ENCODE measurements at regions not wholly inside any gene's neighbourhood (a gene's known extent, or its start where the extent isn't known, plus 50 kb on each side); places are given as distances from the start of the nearest gene placed in this dataset.

DNA sequence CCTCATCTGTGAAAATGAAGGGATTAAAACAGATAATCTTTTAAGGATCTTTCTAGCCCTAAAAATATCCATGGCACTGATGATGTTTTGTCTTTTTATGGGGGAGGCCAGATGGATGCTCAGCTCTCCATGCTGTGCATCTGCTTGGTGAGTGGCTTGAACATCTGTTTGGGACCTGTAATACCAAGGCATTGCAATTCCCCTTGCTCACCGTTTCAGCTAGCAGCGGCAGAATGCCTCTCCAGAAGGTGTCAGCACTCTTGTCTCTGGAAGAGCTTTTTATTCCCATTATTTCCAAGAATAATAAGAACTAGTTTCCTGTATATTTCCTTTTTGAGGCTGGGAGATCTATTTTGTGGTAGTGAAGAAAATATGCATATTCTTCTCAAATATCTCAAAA is 151.9 kb upstream of the ANK2 start:
- peaks cover 4% of the 10 kb centered on the region for H3K9me3 ChIP-seq (ENCODE audit: insufficient read depth, low read length)
- no peak for DNase-seq (ENCODE audit: low read depth, low spot score)
- no peaks in the 10 kb centered on the region for H3K36me3 ChIP-seq (ENCODE audit: insufficient read depth, insufficient read length, low read length)
- H3K27me3 ChIP-seq (ENCODE audit: insufficient read depth, insufficient read length), result no peaks in the 10 kb centered on the region
- TF ChIP-seq ZNF274 (IDR thresholded peaks at IDR 0.05; ENCODE audit: low read depth, low read length), result no peak
- TF ChIP-seq SUZ12 (IDR thresholded peaks at IDR 0.05; ENCODE audit: extremely low read depth, insufficient read depth, insufficient read length), result no peak
- TF ChIP-seq YY1 (IDR thresholded peaks at IDR 0.05; ENCODE audit: insufficient read depth, insufficient read length), result no peak
- no peaks in the 10 kb centered on the region for H3K4me1 ChIP-seq (ENCODE audit: insufficient read depth, insufficient read length)
- H3K4me3 ChIP-seq (ENCODE audit: insufficient read length, low read depth), result no peak overlapping the region
- no peak overlapping the region for H3K9ac ChIP-seq (ENCODE audit: insufficient read length, low read depth)

DNA sequence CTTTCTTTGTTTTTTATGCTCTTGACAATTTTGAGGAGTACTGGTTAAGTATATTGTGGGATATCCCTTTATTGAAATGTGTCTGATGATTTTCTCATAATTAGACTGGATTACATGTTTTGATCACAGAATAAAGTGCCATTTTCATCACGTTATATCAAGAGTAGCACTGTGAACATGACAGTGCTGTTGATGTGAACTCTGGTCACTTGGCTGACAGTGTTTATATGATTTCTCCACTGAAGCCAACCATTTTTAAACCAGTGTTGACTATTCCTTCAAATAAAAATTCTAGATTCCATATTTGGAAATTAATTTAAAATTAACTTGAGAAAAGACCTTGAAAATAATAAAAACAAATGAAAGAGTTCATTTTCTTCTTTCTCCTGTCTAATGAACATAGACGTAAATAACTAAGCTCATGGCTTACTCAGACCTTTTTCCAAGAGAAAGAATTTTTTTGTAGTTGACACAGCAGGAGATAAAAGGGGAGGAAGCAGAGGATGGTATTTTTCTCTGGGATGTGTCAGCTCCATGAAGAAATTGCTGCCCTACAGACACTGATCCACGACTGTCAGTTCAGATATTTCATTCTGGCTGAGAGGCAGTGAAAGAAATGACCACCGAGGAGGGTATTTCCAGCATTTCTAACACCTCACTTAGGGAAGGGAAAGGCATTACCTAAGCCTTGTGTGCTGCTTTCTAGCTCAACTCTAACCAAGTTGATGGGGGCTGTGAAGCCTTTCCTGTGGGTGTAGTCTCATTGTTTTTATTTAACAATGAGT is 150.9 kb upstream of the ANK2 start:
- TF ChIP-seq SUZ12 (IDR thresholded peaks at IDR 0.05; ENCODE audit: extremely low read depth, insufficient read depth, insufficient read length) (no peak), YY1 (IDR thresholded peaks at IDR 0.05; ENCODE audit: insufficient read depth, insufficient read length) (no peak), ZNF274 (IDR thresholded peaks at IDR 0.05; ENCODE audit: low read depth, low read length) (no peak)
- no peak overlapping the region for H3K9ac ChIP-seq (ENCODE audit: insufficient read length, low read depth)
- no peak overlapping the region for H3K4me3 ChIP-seq (ENCODE audit: insufficient read length, low read depth)
- no peak for DNase-seq (ENCODE audit: low read depth, low spot score)
- no peaks in the 10 kb centered on the region for H3K36me3 ChIP-seq (ENCODE audit: insufficient read depth, insufficient read length, low read length)
- H3K4me1 ChIP-seq (ENCODE audit: insufficient read depth, insufficient read length), result no peaks in the 10 kb centered on the region
- H3K9me3 ChIP-seq (ENCODE audit: insufficient read depth, low read length), result peaks cover 4% of the 10 kb centered on the region
- H3K27me3 ChIP-seq (ENCODE audit: insufficient read depth, insufficient read length), result no peaks in the 10 kb centered on the region

DNA sequence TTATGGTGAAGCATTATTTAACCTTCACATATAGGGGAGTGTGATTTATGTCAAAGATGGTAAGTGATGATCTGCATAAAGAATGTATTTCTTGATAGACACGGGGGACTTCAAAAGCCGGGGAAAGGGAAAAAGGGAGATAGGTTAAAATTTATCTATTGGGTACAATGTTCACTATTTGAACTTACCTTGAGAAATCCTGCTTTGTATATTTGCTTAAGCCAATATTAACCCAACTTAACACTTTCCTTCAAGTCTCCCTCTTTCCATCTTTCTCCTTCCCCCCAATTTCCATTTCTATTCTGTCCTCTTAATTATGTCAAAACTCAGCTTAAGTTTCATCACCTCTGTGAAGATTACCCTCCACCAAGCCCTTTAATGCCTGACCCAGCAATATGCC is 149.0 kb upstream of the ANK2 start:
- Histone ChIP-seq H3K9ac (ENCODE audit: insufficient read length, low read depth) (no peak overlapping the region), H3K36me3 (ENCODE audit: insufficient read depth, insufficient read length, low read length) (no peaks in the 10 kb centered on the region), H3K4me1 (ENCODE audit: insufficient read depth, insufficient read length) (no peaks in the 10 kb centered on the region), H3K9me3 (ENCODE audit: insufficient read depth, low read length) (peaks cover 4% of the 10 kb centered on the region), H3K27me3 (ENCODE audit: insufficient read depth, insufficient read length) (no peaks in the 10 kb centered on the region), H3K4me3 (ENCODE audit: insufficient read length, low read depth) (no peak overlapping the region)
- DNase-seq (ENCODE audit: low read depth, low spot score), result no peak
- TF ChIP-seq YY1 (IDR thresholded peaks at IDR 0.05; ENCODE audit: insufficient read depth, insufficient read length) (no peak), ZNF274 (IDR thresholded peaks at IDR 0.05; ENCODE audit: low read depth, low read length) (no peak), SUZ12 (IDR thresholded peaks at IDR 0.05; ENCODE audit: extremely low read depth, insufficient read depth, insufficient read length) (no peak)

DNA sequence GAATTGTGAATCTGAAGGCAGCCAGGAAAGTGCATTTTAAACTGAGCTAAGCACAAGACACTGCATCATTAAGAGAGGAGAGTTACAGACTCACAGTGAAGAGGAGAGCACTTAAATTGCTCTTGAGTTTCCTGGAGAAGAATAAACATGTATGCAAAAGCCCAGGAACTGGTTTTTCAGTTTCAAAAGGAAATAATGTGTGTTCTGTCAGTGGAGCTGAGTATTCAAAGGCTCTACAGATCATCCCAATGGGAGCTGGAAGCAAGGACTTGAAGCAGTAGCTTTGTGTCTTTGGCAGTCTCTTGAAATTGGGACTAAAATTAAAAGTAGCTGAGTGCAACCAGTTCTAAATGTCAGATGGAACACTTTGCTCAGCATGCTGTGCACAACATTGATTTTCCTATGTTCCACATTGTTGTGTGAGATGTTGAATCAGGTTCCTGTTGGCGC is 147.5 kb upstream of the ANK2 start:
- TF ChIP-seq SUZ12 (IDR thresholded peaks at IDR 0.05; ENCODE audit: extremely low read depth, insufficient read depth, insufficient read length) (no peak), YY1 (IDR thresholded peaks at IDR 0.05; ENCODE audit: insufficient read depth, insufficient read length) (no peak), ZNF274 (IDR thresholded peaks at IDR 0.05; ENCODE audit: low read depth, low read length) (no peak)
- Histone ChIP-seq H3K27me3 (ENCODE audit: insufficient read depth, insufficient read length) (no peaks in the 10 kb centered on the region), H3K4me3 (ENCODE audit: insufficient read length, low read depth) (no peak overlapping the region), H3K9me3 (ENCODE audit: insufficient read depth, low read length) (peaks cover 4% of the 10 kb centered on the region), H3K9ac (ENCODE audit: insufficient read length, low read depth) (no peak overlapping the region), H3K4me1 (ENCODE audit: insufficient read depth, insufficient read length) (no peaks in the 10 kb centered on the region), H3K36me3 (ENCODE audit: insufficient read depth, insufficient read length, low read length) (no peaks in the 10 kb centered on the region)
- DNase-seq (ENCODE audit: low read depth, low spot score), result no peak

DNA sequence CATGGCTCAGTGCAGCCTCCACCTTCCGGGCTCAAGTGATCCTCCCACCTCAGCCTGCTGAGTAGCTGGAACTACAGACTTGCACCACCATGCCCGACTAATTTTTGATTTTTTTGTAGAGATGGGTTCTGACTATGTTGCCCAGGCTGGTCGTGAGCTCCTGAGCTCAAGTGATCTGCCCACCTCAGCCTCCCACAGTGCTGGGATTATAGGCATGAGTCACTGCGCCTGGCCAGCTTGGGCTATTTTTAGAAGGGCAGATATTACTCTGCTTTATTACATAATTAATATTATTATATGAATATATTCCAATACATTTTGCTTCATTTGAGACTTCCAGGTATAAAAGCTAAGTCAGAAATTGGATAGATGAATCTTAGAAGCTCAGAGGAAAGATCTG is 143.7 kb upstream of the ANK2 start:
- H3K27me3 ChIP-seq (ENCODE audit: insufficient read depth, insufficient read length), result no peaks in the 10 kb centered on the region
- no peak overlapping the region for H3K9ac ChIP-seq (ENCODE audit: insufficient read length, low read depth)
- no peaks in the 10 kb centered on the region for H3K36me3 ChIP-seq (ENCODE audit: insufficient read depth, insufficient read length, low read length)
- no peak overlapping the region for H3K4me3 ChIP-seq (ENCODE audit: insufficient read length, low read depth)
- TF ChIP-seq ZNF274 (IDR thresholded peaks at IDR 0.05; ENCODE audit: low read depth, low read length) (no peak), YY1 (IDR thresholded peaks at IDR 0.05; ENCODE audit: insufficient read depth, insufficient read length) (no peak), SUZ12 (IDR thresholded peaks at IDR 0.05; ENCODE audit: extremely low read depth, insufficient read depth, insufficient read length) (no peak)
- DNase-seq (ENCODE audit: low read depth, low spot score), result no peak
- H3K9me3 ChIP-seq (ENCODE audit: insufficient read depth, low read length), result no peaks in the 10 kb centered on the region
- H3K4me1 ChIP-seq (ENCODE audit: insufficient read depth, insufficient read length), result no peaks in the 10 kb centered on the region

DNA sequence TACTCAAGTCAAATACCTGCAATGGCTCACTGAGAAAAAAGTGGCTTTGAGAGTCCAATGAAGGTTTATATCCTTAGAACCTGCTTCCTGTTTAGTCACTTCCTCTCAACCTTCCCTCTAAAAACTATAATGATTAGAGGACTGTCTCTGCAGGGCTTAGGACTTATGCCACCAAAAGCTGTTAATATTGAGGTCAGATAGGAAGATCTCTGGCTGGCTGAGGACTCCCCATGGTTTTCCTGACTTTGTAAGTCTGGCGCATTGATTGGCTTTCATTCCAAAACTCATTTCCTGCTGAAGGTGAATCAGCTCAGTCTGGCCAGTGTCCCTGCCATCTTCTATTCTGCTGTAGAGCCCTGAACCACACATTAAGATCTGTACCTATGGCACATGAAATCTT is 140.9 kb upstream of the ANK2 start:
- H3K4me3 ChIP-seq (ENCODE audit: insufficient read length, low read depth), result no peak overlapping the region
- TF ChIP-seq SUZ12 (IDR thresholded peaks at IDR 0.05; ENCODE audit: extremely low read depth, insufficient read depth, insufficient read length), result no peak
- H3K9ac ChIP-seq (ENCODE audit: insufficient read length, low read depth), result no peak overlapping the region
- DNase-seq (ENCODE audit: low read depth, low spot score), result no peak
- no peaks in the 10 kb centered on the region for H3K9me3 ChIP-seq (ENCODE audit: insufficient read depth, low read length)
- H3K4me1 ChIP-seq (ENCODE audit: insufficient read depth, insufficient read length), result no peaks in the 10 kb centered on the region
- H3K36me3 ChIP-seq (ENCODE audit: insufficient read depth, insufficient read length, low read length), result no peaks in the 10 kb centered on the region
- H3K27me3 ChIP-seq (ENCODE audit: insufficient read depth, insufficient read length), result no peaks in the 10 kb centered on the region

DNA sequence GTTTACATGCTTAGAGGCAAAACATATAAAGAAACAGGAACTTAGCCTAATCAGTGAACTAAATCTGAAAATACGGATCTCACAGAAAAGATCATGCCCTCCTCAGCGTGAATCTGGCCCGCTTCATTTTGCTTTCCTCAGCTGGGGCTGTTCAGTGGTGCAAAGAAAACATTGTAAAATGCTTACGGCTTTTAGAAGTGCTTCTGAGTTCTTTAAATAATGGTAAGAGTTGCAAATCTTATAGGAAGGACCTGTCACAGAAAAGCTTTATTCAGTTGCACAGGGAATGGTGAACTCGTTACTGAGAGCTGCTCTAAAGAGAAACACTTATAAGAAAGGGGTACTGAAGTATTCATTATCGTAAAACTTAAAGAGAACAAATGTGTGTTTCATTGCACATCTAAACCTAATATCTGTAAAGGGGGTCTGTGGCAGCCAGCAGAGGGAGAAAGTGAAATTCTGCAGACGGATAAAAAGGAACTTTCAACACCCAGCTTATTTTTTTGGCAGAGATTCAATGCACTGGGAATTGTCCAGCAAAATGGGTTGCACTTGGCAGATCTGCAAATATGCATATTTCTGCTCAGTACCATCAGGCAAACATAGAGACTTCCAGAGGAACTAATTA is 139.2 kb upstream of the ANK2 start:
- H3K36me3 ChIP-seq (ENCODE audit: insufficient read depth, insufficient read length, low read length), result no peaks in the 10 kb centered on the region
- no peaks in the 10 kb centered on the region for H3K4me1 ChIP-seq (ENCODE audit: insufficient read depth, insufficient read length)
- no peak for DNase-seq (ENCODE audit: low read depth, low spot score)
- TF ChIP-seq ZNF274 (IDR thresholded peaks at IDR 0.05; ENCODE audit: low read depth, low read length), result no peak
- H3K9me3 ChIP-seq (ENCODE audit: insufficient read depth, low read length), result no peaks in the 10 kb centered on the region
- H3K9ac ChIP-seq (ENCODE audit: insufficient read length, low read depth), result no peak overlapping the region
- no peak overlapping the region for H3K4me3 ChIP-seq (ENCODE audit: insufficient read length, low read depth)
- H3K27me3 ChIP-seq (ENCODE audit: insufficient read depth, insufficient read length), result no peaks in the 10 kb centered on the region
